GM18951 (cell line): ENCODE measurements at regions not wholly inside any gene's neighbourhood (a gene's known extent, or its start where the extent isn't known, plus 50 kb on each side); places are given as distances from the start of the nearest gene placed in this dataset.

Experiments used
- POLR2A ChIP-seq: IDR thresholded peaks from 4 replicates; pipeline ENCODE4 v1.6.1; 2011; ENCODE audit warnings: mild to moderate bottlenecking; ENCODE audit not compliant: insufficient read length, insufficient read depth; ENCODE audit errors: extremely low read depth
- in situ Hi-C: fragments of 300-500 bp; cut with MboI; formaldehyde crosslinking; loops from one replicate; pipeline ENCODE4 v1.12.0; 2022; ENCODE audit warnings: low sequenced_read_pairs, mixed read lengths, inconsistent platforms; ENCODE audit not compliant: unreplicated experiment

DNA sequence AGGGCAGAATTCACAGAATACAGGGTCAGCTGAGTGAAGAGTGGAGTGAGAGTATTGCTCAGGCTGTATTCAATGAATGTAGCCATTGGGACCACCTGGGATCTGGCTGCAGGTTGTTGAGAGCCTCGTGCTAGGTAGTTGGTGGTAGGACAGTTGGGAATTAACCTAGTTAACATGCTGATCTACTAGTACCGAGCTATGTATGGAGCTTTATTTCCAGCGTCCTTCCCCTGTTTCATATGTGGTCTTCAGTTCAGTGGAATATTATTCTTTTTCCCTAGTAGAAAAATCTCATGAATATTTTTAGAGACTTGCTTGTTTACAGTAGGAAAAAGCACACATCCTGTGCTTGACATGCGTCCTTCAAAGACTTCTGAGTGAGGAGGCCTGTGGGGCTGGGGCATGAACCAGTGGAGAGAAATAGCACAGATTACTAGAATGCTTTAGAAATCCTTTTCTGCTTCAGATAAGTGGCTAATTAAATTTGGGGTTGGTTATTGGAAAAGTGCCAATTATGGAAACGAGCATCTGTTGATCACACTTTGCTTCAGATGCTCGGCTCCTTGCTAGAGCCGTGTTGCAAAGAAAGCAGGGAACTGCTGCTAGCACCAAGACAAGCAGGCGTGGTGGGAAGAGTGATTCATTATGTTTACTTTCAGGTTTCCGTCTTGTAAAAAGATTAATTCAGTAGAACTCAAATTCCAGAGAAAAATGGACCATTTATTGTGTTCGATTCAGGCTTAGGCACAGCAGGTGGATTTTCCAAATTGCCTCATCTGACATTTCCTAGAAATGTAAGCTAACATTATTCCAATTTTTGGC, 53.6 kb downstream of the ARF6 start:
- TF ChIP-seq POLR2A: no peak
- in situ Hi-C loops: no loop called here

DNA sequence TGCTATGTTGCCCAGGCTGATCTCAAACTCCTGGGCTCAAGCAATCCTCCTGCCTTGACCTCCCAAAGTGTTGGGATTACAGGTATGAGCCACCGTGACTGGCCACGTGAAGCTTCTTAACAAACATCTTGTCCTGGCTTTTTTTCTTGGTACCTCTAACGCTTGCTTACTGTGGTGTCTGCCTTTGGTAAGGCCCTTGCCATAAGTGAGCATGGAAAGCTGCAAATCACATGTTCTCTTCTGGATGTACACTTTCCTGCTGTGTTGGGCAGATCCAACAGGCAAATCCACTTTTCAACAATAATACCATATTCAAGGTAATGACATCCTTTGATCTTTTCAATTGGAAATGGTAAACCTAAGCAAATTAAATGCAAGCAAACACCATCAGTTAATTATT, 54.6 kb downstream of the ARF6 start:
- in situ Hi-C loops: no loop called here
- no peak for TF ChIP-seq POLR2A

DNA sequence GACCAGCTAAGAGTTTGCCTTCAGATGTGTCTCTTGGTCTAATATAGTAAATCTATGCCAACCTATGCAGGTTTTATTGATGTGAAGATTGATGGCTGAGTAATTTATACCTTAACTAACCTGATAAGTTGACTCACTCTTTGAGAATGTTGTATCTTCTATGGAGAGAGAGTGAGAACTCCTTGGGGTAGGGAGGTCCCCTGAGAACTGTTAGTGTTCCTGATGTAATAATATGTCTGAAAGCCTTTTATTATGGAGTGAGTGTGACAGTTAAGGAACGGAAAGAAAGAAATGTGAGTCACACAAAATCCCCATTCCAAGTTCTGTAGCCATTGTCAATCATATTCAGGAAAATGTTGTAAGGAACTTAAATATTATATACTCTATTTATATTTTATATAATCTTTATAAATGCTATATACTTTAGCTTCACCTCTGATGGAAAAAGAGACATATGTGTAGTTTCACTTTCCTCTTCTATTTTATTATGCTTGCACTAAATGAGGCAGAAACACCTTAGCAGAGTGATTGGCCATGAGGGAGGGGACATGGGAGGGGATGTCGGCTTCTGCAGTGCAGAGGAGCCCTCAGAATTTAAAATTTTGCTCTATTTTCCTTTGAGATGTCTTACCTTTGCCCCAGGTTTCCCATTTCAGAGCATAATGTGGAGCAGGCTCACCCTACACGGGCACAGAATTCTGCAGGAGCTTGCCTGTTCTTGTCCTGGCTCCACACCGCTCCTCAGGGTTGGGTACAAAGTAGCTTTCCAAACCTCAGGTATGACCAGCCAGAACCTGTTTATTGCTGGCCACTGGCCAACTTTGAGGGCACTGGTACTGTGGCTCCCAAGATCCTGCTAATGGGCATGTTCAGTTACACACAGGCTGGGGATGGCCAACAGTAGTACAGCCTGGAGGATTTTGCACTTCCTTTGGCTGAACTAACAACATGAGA, 57.7 kb downstream of the ARF6 start:
- in situ Hi-C loops: no loop called here
- TF ChIP-seq POLR2A: no peak

DNA sequence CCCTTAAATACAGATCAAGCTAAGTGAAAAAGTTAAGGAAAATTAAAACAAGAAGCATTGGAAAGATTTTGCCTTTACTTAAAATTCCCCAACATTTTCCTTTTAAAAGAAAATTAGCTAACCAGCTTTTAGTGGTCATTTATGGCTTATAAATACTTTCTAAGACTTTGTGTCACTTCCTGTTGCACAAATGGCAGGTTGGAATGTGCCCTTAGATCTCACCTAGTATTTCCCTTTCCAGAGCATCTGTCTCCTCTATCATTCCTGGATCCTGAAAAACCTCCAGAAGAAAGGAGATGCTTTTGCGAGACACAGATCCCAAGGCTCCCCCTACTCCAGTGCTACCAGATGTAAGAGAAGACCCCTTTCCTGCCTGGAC, 58.3 kb downstream of the ARF6 start:
- TF ChIP-seq POLR2A: no peak
- in situ Hi-C loops: no loop called here

DNA sequence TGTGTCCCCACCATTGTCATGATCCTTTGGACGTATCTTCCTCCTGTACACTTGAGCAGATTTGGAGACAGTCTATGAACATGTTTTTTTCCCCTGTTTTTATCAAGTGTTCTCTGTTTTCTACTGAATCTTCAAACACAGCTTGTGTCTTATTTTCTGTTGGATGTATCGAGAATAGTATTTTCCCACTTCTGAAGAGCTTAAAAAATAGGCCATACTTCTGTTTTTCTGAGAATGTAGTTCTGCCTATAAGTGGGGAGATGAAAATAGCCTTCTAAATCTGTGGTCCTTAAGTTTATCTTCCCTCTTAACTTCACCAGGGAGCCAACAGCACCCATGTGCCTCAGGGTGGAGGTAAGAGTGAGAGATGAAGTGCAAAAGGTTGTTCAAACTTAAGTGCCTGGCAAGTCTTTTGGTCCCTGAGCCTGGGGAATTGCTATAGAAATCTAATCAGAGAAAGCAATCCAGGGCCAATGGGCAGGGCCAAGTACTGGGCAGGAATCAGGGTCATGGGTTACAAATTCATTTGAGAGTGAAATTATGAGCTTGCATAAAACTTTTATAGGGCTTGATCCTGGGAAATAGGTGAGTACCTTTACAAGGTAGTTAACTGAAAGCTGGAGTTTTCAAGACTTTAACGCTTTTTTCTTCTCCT, 58.9 kb downstream of the ARF6 start:
- in situ Hi-C loops: no loop called here
- TF ChIP-seq POLR2A: no peak

DNA sequence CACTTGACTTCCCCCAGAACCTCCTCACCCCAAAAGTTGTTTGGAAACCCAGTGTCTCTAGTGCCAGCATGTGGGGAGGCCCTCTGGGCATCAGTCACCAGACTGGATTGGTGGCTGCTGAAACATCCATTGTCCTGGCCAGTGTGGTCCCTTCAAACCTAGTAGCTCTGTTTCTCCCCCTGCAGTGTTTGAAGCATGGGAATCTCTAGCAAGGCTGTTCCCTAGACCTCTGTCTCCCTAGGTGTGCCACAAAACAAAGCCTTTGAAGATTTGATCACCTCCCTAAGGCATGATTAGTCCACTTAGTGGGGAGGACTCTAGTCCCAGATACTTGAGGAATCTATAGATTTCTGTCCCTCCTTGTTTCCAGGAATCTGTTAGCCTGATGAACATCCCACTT, 60.3 kb downstream of the ARF6 start:
- TF ChIP-seq POLR2A: no peak

DNA sequence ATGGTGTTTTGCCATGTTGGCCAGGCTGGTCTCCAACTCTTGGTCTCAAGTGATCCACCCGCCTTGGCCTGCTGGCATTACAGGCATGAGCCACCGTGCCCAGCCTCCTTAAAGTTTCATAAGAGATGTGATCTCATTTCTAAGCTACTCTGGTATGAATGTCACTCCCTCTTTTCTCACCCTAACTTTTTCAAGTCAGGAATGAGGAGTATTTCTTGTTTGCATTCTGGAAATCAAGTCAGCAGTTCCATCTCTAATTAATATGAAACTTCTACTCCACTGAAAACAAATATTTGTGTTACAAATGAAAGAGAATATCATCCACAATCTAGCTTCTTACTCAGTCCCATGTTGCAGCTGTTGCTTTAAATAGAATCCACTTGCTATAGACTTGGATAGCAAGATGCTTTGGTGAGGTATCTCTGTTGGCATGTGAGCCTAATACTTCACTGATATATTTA, 61.3 kb downstream of the ARF6 start:
- in situ Hi-C loops: no loop called here
- TF ChIP-seq POLR2A: no peak

More for the DNA sequence above, 60.3 kb downstream of the ARF6 start:
- in situ Hi-C loops: no loop called here

DNA sequence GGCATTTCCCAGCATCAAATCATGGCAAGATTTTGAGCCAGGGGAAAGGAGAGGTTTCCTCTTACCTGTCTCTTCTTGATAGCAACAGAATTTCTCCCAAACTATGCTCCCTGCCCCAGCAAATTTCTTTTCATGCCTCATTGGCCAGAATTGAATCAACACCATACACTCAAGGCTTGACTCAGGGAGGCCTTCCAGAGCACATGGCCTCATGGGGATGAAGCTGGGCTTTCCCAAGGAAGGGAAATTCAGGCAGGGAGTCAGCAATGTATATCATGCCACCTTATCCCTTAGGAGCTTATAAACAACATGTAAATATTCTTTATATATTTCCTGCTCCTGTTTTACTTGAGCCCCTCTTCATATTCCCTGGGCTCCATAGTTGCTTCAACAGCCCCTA, 62.1 kb downstream of the ARF6 start:
- TF ChIP-seq POLR2A: no peak
- in situ Hi-C loops: no loop called here

DNA sequence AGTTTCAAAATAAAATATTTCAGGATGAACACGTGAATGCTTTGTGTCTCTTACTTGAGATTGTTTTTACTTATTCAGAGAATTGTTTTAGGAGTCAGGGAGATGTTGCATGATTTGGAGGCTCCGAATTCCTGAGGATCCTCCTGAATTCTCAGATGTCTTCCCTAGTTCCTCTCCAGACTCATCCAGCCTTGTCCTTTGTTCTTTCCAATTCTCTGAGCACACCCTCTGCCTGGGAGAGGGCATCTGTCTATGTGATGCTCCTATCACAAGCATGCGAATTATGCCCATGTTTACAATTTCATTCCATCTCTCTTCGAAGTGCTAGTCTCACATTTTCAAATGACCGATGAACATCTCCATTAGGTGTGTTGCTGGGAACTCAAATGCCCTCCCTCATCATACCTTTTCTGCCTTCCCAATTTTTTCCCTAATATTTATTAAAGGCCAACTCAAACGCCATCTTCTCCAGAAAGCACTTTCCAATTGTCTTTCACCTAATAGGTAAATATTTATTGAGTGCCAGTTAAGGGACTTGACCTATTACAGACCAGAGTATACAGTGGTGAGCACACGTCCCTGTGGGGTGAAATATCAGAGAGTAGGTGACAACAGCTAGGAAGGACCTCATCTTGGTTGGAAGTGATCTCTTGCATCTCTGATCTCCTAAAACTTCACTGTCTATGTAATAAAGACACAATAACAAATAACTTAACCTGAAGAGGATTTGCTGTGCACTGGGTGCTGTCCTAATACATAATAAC, 64.4 kb downstream of the ARF6 start:
- in situ Hi-C loops: no loop called here
- no peak for TF ChIP-seq POLR2A

DNA sequence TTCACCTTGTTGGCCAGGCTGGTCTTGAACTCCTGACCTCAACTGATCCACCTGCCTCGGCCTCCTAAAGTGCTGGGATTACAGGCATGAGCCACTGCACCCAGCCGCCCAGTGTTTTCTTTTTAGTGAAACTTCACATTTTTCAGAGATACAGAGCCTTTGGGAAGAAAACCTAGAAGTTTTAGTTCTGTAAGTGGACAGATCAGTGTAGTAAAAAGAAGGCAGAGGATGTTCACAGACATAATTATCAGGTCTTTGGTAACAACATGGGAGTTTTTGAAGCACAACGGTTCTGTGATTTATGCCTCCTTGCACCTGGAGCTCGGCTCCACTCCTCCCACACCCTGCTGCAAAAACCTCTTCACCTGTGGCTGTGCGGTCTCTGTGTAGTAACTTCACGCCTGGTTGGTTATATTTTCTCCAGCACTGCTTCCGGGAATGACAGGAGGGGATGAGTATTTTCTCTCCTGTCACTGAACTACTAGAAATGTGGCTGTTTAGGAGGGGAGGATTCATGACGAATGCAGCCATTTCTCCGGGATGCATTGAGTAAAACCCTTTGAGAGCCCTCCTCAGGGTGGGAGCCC, 67.0 kb downstream of the ARF6 start:
- in situ Hi-C loops: loop anchor here (5.0 kb wide), 1 partner anchor 37 kb away; no protein-coding TSS in a partner anchor
- TF ChIP-seq POLR2A: no peak

DNA sequence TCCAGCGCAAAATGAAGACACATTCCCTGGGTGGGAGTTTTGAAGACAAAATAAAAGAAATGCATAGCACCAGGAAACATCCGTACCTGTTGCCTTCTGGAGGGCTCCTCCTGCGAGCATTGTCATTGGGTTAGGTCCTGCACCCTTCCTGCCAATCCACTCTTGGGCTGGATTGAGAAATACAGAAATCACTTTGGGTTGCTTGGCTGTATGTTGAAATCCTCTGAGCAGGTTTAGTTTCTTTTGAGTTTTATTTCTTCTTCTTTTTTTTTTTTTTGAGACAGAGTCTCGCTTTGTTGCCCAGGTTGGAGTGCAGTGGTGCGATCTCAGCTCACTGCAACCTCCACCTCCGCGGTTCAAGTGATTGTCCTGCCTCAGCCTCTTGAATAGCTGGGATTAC, 67.6 kb downstream of the ARF6 start:
- in situ Hi-C loops: loop anchor here (5.0 kb wide), 1 partner anchor 37 kb away; no protein-coding TSS in a partner anchor
- TF ChIP-seq POLR2A: no peak

DNA sequence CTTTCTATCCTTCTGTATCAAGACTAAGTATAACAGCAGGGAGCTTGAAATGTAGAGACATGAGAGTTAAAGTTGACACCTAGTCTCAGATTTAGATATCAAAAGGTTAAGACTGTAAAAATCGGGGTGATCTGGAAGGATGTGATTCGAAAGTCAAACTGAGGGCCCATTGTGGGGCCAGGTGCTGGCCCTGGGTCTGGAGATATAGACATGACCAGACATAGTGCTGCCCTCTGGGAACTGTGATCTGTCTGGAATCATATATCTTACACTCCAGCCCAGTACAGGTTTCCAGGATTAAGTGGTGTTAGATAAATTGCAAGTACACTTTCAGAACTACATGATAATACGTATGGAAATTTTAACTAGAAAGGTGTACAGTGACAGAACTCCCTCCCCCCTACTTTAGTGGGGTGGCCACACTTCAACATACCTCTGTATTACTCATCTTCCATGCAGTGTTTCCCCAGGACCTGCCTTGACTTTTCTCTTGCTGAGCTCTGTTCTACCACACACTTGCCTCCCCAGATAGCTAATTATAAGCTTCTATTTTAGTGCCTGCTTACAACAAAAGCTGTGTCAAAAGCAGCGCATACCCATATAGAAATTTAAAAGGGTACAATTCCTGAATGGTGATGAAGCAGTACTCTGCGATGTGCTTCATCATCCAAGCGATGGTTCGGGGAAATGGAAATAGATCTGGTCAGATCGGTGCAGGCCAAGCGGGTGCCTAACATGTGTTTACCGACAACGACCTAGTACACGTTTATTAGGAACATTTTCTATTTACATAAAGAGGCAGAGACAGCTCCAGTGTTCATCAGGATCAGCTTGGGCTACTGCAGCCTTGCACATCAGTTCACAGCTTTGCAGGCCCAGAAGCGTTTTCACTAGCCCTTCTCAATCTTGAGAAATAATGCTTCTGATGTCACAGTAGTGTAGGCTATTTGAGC, 68.7 kb downstream of the ARF6 start:
- TF ChIP-seq POLR2A: no peak
- in situ Hi-C loops: loop anchor here (5.0 kb wide), 1 partner anchor 36 kb away; no protein-coding TSS in a partner anchor
